Daoy (cell line): ENCODE measurements at regions not wholly inside any gene's neighbourhood (a gene's known extent, or its start where the extent isn't known, plus 50 kb on each side); places are given as distances from the start of the nearest gene placed in this dataset.

Experiments used
- DNase-seq: peaks from one replicate; pipeline ENCODE4 v3.0.0-alpha.2; 2015; ENCODE audit warnings: low read depth

- DNase-seq, result no peak
Observed at GRCh38 chr6:92052513-92052912, 1366.8 kb downstream of the EPHA7 start.

- DNase-seq, result no peak
Observed at GRCh38 chr6:92050216-92050615, 1369.1 kb downstream of the EPHA7 start.

DNA sequence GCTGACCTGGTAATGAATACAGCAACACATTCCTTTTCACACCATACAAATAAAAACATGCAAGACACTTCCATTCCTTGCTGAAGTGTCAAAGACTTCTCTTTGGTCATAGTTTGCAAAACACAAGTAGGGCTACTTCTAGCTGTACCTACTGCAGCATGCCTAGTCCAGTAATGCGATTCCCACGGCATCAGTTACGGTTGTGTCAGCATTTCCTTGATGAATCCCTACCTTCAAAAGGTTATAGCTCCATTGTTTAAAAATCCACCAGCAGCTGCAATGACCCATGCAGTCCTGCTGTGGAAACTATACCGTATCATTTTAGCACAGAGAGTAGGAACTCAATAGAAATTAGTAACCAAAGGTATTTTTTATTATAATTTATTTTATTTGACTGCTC lies 1371.5 kb downstream of the EPHA7 start:
- DNase-seq, result no peak

- DNase-seq, result no peak
Observed at GRCh38 chr6:92047152-92047850, 1372.1 kb downstream of the EPHA7 start.

DNA sequence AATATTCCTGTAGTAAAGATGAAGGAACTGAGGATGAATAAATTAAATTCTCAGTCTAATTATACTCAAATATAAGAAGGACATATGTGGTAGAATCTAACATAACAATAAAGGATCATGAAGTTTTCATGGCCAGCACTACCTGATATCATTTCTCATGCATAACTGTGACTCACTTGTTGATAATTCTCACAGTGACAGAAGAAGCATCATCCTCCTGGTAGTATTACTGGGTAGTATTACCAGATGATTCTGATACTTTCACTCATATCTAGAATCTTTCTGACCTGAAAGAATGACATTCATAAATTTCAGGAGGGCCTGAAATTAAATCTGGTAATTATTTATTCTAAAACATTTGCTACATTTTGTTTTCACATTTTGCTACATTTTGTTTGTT lies 1375.0 kb downstream of the EPHA7 start:
- DNase-seq, result no peak

- no peak for DNase-seq
Observed at GRCh38 chr6:92043777-92044176, 1375.6 kb downstream of the EPHA7 start.

DNA sequence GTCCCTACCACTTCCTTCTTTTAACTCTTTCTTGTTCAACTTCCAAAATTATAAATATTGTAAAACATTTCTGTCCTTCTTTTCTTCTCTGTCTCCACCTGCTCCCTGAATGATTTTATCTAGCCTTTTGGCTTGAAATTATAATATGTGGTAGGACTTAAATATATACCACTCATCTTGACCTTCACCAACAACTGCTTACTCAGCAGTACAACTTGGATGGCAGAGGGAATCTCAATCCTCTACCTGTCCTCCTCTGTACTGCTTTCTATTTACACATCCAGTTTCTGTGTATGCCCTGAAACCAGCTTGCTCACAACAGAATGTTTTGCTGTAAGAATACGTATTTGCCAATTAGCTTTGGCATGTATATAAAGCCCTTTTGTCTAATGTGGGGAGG lies 1392.5 kb downstream of the EPHA7 start:
- DNase-seq, result no peak

DNA sequence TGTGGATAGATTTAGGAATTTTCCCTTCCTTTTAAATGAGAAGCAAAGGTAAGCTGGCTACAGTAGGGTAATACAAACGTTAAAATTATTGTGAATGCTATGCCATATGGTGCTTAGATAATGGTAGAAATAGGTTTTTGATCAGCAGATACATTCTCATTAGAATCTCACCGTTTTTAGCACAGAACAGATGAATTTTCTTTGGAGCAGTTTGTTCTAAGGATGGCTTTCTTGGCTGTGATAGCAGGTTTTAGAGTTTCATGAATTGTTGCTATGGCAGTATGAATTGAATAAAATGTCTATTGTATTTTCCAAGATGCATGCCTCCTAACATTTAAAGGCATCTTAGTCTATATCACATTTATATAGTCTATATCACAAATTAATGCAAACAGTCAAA lies 1394.5 kb downstream of the EPHA7 start:
- no peak for DNase-seq

DNA sequence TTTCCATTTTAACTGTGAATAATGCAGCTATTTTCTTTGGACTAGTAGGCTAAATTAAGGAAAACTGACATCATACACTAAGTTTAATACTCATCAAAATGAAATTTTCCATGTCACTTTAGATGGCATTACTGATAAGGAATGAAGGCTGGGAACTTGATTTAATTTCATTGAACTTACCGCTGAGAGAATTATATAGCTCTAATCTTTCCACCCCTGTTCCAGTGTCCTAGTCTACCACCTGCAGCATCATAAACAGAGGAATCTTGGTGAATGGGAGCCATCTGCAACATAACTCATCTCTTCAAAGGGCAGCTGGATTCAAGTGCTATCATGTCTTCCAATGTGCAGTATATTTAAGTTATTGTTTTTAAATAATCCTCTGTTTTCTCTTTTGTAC lies 1395.2 kb downstream of the EPHA7 start:
- no peak for DNase-seq

GRCh38 chr6:92023410-92023966 lies 1395.9 kb downstream of the EPHA7 start:
- DNase-seq, result no peak

DNA sequence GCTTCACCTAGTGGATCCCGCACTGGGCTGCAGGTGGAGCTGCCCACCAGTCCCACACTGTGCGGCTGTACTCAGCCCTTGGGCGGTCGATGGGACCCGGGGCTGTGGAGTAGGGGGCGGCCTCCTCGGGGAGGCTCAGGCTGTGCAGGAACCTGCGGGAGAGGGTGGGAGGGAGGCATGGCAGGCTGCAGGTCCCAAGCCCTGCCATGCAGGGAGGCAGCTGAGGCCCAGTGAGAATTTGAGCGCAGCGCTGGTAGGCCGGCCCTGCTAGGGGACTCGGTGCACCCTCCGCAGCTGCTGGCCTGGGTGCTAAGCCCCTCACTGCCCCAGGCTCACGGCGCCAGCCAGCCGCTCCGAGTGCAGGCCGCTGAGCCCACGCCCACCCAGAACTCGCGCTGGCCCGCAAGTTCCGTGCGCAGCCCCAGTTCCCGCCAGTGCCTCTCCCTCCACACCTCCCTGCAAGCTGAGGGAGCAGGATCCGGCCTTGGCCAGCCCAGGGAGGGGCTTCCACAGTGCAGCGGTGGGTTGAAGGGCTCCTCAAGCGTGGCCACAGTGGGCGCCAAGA lies 1407.6 kb downstream of the EPHA7 start:
- no peak for DNase-seq

- no peak for DNase-seq
Observed at GRCh38 chr6:92008757-92009502, 1410.4 kb downstream of the EPHA7 start.

- no peak for DNase-seq
Observed at GRCh38 chr6:92000112-92000511, 1413.2 kb upstream of the MAP3K7 start.

DNA sequence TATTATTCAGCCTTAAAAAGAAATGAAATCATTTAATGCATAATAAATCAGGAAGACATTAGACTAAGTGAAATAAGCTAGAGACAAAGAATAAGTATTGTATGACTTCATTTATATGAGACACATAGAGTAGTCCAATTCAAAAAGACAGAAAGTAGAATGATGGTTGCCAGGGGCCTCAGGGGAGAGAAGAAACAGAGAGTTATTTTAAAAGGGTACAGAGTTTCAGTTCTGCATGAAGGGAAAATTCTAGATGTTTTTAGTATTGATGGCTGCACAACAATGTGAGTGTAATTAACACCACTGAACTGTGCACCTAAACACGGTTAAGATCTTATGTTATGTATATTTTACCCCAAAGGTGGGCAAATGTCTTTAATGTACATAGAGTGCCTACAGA lies 1407.9 kb upstream of the MAP3K7 start:
- DNase-seq, result no peak

GRCh38 chr6:91982559-91982958 lies 1395.7 kb upstream of the MAP3K7 start:
- DNase-seq, result no peak

DNA sequence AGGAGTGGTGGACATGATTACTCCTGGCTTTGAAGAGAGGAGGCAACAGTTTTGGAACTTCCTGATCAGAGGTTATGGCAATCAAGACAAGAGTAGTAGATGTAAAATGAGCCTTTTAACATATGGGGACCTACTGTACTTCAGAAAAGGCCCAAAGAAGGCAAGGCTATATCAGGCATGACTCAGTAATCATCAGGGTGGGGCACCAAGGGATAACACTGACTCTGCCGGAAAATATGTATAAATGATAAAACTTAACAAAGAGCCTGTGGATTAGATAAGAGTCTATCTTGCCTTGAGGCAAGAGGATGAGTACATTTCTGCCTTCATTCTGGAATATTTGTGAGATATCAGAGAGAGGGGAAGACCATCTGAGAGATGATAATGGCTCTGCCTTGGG lies 1389.9 kb upstream of the MAP3K7 start:
- DNase-seq, result no peak

DNA sequence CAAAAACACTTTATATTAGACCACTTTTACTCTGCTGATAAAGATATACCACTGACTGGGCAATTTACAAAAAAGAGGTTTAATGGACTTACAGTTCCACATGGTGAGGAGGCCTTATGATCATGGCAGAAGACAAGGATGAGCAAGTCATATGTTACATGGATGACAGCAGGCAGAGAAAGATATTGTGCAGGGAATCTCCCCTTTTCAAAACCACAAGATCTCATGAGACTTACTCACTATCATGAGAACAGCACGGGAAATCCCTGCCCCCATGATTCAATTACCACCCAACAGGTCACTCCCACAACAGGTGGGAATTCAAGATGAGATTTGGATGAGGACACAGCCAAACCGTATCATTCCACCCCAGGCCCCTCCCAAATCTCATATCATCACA lies 1383.8 kb upstream of the MAP3K7 start:
- DNase-seq, result no peak

DNA sequence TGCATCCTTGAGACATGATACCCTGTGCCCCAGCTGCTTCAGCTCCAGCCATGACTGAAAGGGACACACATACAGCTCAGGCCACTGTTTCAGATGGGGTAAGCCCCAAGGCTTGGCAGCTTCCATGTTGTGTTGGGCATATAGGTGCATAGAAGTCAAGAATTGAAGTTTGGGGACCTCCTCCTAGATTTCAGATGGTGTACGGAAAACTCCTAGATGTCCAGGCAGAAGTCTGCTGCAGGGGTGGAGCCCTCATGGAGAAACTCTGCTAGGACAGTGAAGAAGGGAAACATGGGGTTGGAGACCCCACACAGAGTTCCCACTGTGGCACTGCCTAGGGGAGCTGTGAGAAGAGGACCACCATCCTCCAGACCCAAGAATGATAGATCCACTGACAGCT lies 1379.0 kb upstream of the MAP3K7 start:
- no peak for DNase-seq

- no peak for DNase-seq
Observed at GRCh38 chr6:91961671-91962070, 1374.8 kb upstream of the MAP3K7 start.

DNA sequence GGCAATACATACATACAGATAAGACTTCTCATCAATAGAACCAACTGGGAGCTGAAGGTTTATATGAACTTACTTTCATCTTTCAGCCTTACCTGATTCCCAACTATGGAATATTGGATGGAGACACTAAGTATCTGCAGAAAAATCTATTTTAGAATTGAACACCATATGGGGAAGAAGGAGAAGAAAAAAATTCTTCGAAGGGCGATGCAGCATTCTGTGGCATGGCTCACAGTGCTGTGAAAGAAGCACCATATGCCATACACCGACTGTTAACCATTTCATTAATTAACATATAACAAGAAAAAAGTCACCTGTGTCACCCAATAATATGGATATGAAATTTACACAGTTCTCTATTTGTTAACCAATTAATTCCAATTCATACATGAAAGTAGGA lies 1374.4 kb upstream of the MAP3K7 start:
- no peak for DNase-seq

DNA sequence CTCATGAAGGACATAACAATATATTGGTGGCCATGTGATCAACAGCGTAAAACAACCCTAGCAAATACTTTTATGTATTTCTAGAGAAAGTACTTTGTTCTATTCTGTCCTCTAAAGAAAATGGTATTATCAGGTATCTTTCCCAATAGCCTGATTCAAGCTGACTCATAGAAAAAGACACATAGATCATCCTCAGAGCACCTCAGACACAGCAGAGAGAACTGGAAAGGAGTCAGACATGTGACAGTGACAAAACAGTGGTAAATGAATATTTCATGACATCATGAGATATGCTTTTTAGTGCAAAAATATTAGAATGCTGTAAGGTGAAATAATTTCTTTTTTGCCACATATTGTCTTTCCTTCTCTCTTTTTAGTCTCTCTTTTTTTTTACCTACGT lies 1355.0 kb upstream of the MAP3K7 start:
- DNase-seq, result no peak

DNA sequence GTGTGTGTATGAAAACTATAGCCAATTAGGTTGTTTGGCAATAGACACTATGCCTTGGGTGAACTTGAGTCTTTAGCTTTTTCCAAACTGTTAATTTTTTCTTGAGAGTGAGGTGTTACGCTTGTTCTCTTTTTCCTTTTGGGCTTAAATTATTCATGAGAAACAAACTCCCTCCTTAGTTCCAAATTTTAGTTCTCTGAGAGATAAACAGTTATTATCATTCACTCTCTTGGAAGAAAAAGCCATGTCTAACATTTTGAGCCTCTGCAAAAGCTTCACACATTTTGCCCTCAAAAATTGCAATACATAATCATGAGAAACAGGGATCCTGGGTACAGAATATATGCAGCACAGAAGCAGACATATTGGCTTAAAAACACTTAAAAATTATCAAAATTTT lies 1353.9 kb upstream of the MAP3K7 start:
- no peak for DNase-seq

DNA sequence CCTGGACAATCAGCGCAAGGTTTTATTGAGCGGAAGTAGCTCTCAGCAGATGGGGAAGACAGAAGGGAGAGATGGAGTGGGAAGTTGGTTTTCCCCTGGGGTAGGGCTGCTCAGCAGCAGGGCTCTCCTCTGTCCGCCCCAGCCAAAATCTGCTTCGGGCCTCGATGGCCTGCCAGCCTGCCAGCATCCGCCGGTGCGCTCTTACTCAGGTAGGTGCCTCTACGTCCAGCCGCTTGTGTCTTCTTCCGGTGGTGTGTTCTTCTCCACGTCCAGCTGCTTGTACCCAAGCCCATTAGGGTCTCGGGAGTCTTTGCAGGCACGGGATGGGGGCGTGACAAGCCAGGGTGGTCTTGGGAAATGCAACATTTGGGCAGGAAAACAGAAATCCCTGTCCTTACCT lies 1340.0 kb upstream of the MAP3K7 start:
- DNase-seq, result no peak
